ENCODE measurements at regions not wholly inside any gene's neighbourhood (a gene's known extent, or its start where the extent isn't known, plus 50 kb on each side); places are given as distances from the start of the nearest gene placed in this dataset.

- TF ChIP-seq CTCF (IDR thresholded peaks at IDR 0.05) (no peak), POLR2A (IDR thresholded peaks at IDR 0.05) (no peak), POLR2AphosphoS5 (IDR thresholded peaks at IDR 0.05) (no peak), EP300 (IDR thresholded peaks at IDR 0.05; ENCODE audit: low read depth) (no peak)
These were observed 108.6 kb upstream of the COP1 start for GRCh38 chr1:176315519-176316220.
